NCI-H1694 (cell line): ENCODE measurements at regions not wholly inside any gene's neighbourhood (a gene's known extent, or its start where the extent isn't known, plus 50 kb on each side); places are given as distances from the start of the nearest gene placed in this dataset.

ENCODE experiments used
- DNase-seq: peaks from one replicate; lab custom pipeline; 2025; lab: John Stamatoyannopoulos, UW

- no peak for DNase-seq
These were observed 70.7 kb upstream of the DAB1 start for GRCh38 chr1:57494530-57495079.

GRCh38 chr1:57492586-57493226 lies 68.8 kb upstream of the DAB1 start:
- peak; percentile 62 for DNase-seq

- DNase-seq = no peak
These were observed 65.6 kb upstream of the DAB1 start for GRCh38 chr1:57489358-57490036.

GRCh38 chr1:57485643-57486042 lies 61.8 kb upstream of the DAB1 start:
- DNase-seq = no peak

- no peak for DNase-seq
These were observed 60.1 kb upstream of the DAB1 start for GRCh38 chr1:57483954-57484353.

- DNase-seq = no peak
These were observed 55.6 kb upstream of the DAB1 start for GRCh38 chr1:57479471-57479870.

GRCh38 chr1:57475366-57475765 lies 51.5 kb upstream of the DAB1 start:
- no peak for DNase-seq

GRCh38 chr1:57474137-57474750 lies 50.4 kb upstream of the DAB1 start:
- no peak for DNase-seq
